NCI-H526 treated with DMSO at 0.1 percent for 48 hours (cell line): ENCODE measurements at regions not wholly inside any gene's neighbourhood (a gene's known extent, or its start where the extent isn't known, plus 50 kb on each side); places are given as distances from the start of the nearest gene placed in this dataset.
"Not testable (repeated sequence)": the region's sequence is repeated elsewhere in the genome, so short reads cannot be mapped to it uniquely, and the experiment has no call there.

Experiments
- DNase-seq: peaks from one replicate; lab custom pipeline; 2025; lab: John Stamatoyannopoulos, UW

- DNase-seq = no peak
Measured at GRCh38 chr3:153029350-153029749, 132.7 kb upstream of the RAP2B start.

GRCh38 chr3:153032891-153033290 is 129.1 kb upstream of the RAP2B start:
- DNase-seq = no peak

- no peak for DNase-seq
Measured at GRCh38 chr3:153036846-153037245, 125.2 kb upstream of the RAP2B start.

GRCh38 chr3:153038367-153038766 is 123.7 kb upstream of the RAP2B start:
- no peak for DNase-seq

- no peak for DNase-seq
Measured at GRCh38 chr3:153038779-153039178, 123.2 kb upstream of the RAP2B start.

GRCh38 chr3:153041181-153041580 is 120.8 kb upstream of the RAP2B start:
- DNase-seq = no peak

- DNase-seq = no peak
Measured at GRCh38 chr3:153042088-153042487, 119.9 kb upstream of the RAP2B start.

GRCh38 chr3:153043729-153044328 is 118.2 kb upstream of the RAP2B start:
- no peak for DNase-seq

- DNase-seq = no peak
Measured at GRCh38 chr3:153045150-153045549, 116.9 kb upstream of the RAP2B start.

- no peak for DNase-seq
Measured at GRCh38 chr3:153050978-153051377, 111.0 kb upstream of the RAP2B start.

- no peak for DNase-seq
Measured at GRCh38 chr3:153051427-153052095, 110.5 kb upstream of the RAP2B start.

- no peak for DNase-seq
Measured at GRCh38 chr3:153052096-153052460, 109.9 kb upstream of the RAP2B start.

GRCh38 chr3:153055217-153055616 is 106.8 kb upstream of the RAP2B start:
- no peak for DNase-seq

GRCh38 chr3:153055779-153056178 is 106.2 kb upstream of the RAP2B start:
- DNase-seq = no peak

GRCh38 chr3:153058031-153058688 is 103.9 kb upstream of the RAP2B start:
- not testable (repeated sequence) for DNase-seq

- no peak for DNase-seq
Measured at GRCh38 chr3:153060346-153060745, 101.7 kb upstream of the RAP2B start.

- no peak for DNase-seq
Measured at GRCh38 chr3:153061938-153062528, 100.0 kb upstream of the RAP2B start.

GRCh38 chr3:153063337-153063736 is 98.7 kb upstream of the RAP2B start:
- DNase-seq = no peak

- DNase-seq = no peak
Measured at GRCh38 chr3:153066983-153067382, 95.0 kb upstream of the RAP2B start.

- DNase-seq = no peak
Measured at GRCh38 chr3:153069598-153070510, 92.2 kb upstream of the RAP2B start.

GRCh38 chr3:153070511-153070868 is 91.5 kb upstream of the RAP2B start:
- no peak for DNase-seq

- DNase-seq = no peak
Measured at GRCh38 chr3:153072382-153072781, 89.6 kb upstream of the RAP2B start.
